CD4-positive, alpha-beta T cell (primary cell): ENCODE measurements at regions not wholly inside any gene's neighbourhood (a gene's known extent, or its start where the extent isn't known, plus 50 kb on each side); places are given as distances from the start of the nearest gene placed in this dataset.

Source experiments
- ATAC-seq: fragments of 200-7000 bp; cut with Tn5 transposase; one replicate; pipeline ENCODE4 v1.10.0; 2022; ENCODE audit warnings: mild to moderate bottlenecking; ENCODE audit not compliant: poor library complexity
- CTCF ChIA-PET: fragments of 350-600 bp; sonication (Branson Sonifier 250); formaldehyde crosslinking; loops from one replicate; lab custom pipeline; 2021; ENCODE audit warnings: antibody characterized with exemption, inconsistent platforms; lab: Charles Lee
- POLR2A ChIA-PET: fragments of 350-600 bp; sonication (Branson Sonifier 250); formaldehyde crosslinking; loops from one replicate; lab custom pipeline; 2021; ENCODE audit warnings: antibody characterized with exemption, inconsistent platforms; lab: Charles Lee
- DNase-seq, 14 experiments: peaks; one replicate each; pipeline ENCODE4 v3.0.0-alpha.2; 2013 to 2020; ENCODE audit warnings: mixed read lengths in 2 of 14
- H3K27ac ChIP-seq, 2 donors: one replicate each; pipeline versions ENCODE4 v1.5.1 to v1.7.0; 2013; ENCODE audit warnings: low read length in 2 of 2, low read depth in 1 of 2, mild to moderate bottlenecking in 1 of 2
- H3K27me3 ChIP-seq, 2 experiments: 1 replicate in 1 of 2; 2 replicates in 1 of 2; pipeline versions ENCODE4 v1.6.1 to v1.7.0; 2013; ENCODE audit warnings: low read length in 2 of 2, control low read depth in 1 of 2, mild to moderate bottlenecking in 1 of 2, moderate library complexity in 1 of 2; ENCODE audit not compliant: insufficient read depth in 2 of 2, control insufficient read depth in 1 of 2
- H3K36me3 ChIP-seq: one replicate; pipeline ENCODE4 v1.6.1; 2013; ENCODE audit warnings: low read length, control low read depth; ENCODE audit not compliant: insufficient read depth
- H3K4me1 ChIP-seq: one replicate; pipeline ENCODE4 v1.6.1; 2013; ENCODE audit warnings: low read length, control low read depth; ENCODE audit not compliant: insufficient read depth
- H3K4me3 ChIP-seq: one replicate; pipeline ENCODE4 v1.5.1; 2013; ENCODE audit warnings: mild to moderate bottlenecking, low read length, moderate library complexity
- H3K9me3 ChIP-seq, 2 experiments: 1 replicate in 1 of 2; 2 replicates in 1 of 2; pipeline versions ENCODE4 v1.6.1 to v1.7.0; 2013; ENCODE audit warnings: low read length in 2 of 2, mild to moderate bottlenecking in 2 of 2, control low read depth in 1 of 2, moderate library complexity in 1 of 2; ENCODE audit not compliant: control insufficient read depth in 1 of 2, insufficient read depth in 1 of 2
- H3K27ac Mint-ChIP-seq: one replicate; pipeline ENCODE4 v1.8.0; 2020; ENCODE audit warnings: mixed read lengths
- H3K27me3 Mint-ChIP-seq: one replicate; pipeline ENCODE4 v1.8.0; 2021; ENCODE audit warnings: mixed read lengths
- H3K36me3 Mint-ChIP-seq: one replicate; pipeline ENCODE4 v1.8.0; 2021; ENCODE audit warnings: low read depth, mixed read lengths
- H3K4me1 Mint-ChIP-seq: one replicate; pipeline ENCODE4 v1.8.0; 2021; ENCODE audit warnings: low read depth, mixed read lengths
- H3K4me3 Mint-ChIP-seq: one replicate; pipeline ENCODE4 v1.8.0; 2020; ENCODE audit warnings: mild to moderate bottlenecking, mixed read lengths
- H3K9me3 Mint-ChIP-seq: one replicate; pipeline ENCODE4 v1.8.0; 2020; ENCODE audit warnings: mixed read lengths
- CTCF ChIP-seq: fragments of 200-600 bp; IDR thresholded peaks from one replicate; pipeline ENCODE4 v1.8.0; 2022; ENCODE audit warnings: antibody characterized with exemption, mild to moderate bottlenecking
- intact Hi-C, 2 experiments: fragments of 100-400 bp; cut with DNase I in 1 of 2; cut with micrococcal nuclease in 1 of 2; formaldehyde crosslinking; loops; one replicate each; pipeline versions ENCODE4 v1.15.1 to v1.9.0; 2023 to 2025; cut with DNase I, micrococcal nuclease

GRCh38 chr1:220999872-221000863, 120.9 kb downstream of the HLX start:
- no peak overlapping the region for H3K27ac Mint-ChIP-seq
- intact Hi-C loops = no loop called here

DNA sequence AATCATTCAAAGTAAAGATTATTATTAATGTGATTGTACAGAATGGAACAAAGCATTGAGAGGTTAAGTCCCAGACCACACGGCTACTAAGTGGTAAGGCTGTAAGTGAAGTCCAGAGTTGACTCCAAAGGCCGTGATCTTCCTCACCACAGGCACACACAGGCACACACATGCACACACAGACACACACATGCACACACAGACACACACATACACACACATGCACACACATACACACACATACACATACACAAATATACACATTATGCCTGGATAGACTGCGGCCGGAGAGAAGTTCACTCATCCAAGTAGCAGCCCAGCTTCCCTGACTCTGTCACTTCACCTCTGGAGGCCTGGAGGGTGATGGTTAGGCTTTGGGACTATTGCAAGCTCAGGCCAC, 121.9 kb downstream of the HLX start:
- H3K9me3 ChIP-seq = no peaks in the 10 kb centered on the region
- no peak for TF ChIP-seq CTCF
- ChIA-PET CTCF (no interaction called here), POLR2A (no interaction called here)
- intact Hi-C loops = no loop called here
- no peaks in the 10 kb centered on the region for H3K4me1 ChIP-seq
- no peaks in the 10 kb centered on the region for H3K4me1 Mint-ChIP-seq
- H3K4me3 ChIP-seq = no peak overlapping the region
- ATAC-seq (no peak), DNase-seq (no peak)
- H3K36me3 Mint-ChIP-seq = no peaks in the 10 kb centered on the region
- H3K27me3 Mint-ChIP-seq = no peaks in the 10 kb centered on the region
- H3K9me3 Mint-ChIP-seq = peaks cover 7% of the 10 kb centered on the region
- no peak overlapping the region for H3K4me3 Mint-ChIP-seq
- no peak overlapping the region for H3K27ac Mint-ChIP-seq
- H3K36me3 ChIP-seq = no peaks in the 10 kb centered on the region
- H3K27me3 ChIP-seq = no peaks in the 10 kb centered on the region
- H3K27ac ChIP-seq = no peak overlapping the region

More at GRCh38 chr1:220999872-221000863, 120.9 kb downstream of the HLX start:
- CTCF ChIA-PET = no interaction called here
- DNase-seq (peak in 3 of 14 experiments; percentile 19 to 62 (median 52)), ATAC-seq (no peak)
- Mint-ChIP-seq H3K9me3 (peaks cover 7% of the 10 kb centered on the region), H3K36me3 (no peaks in the 10 kb centered on the region), H3K4me3 (no peak overlapping the region), H3K4me1 (no peaks in the 10 kb centered on the region), H3K27me3 (no peaks in the 10 kb centered on the region)
- Histone ChIP-seq H3K27me3 (no peaks in the 10 kb centered on the region), H3K4me3 (no peak overlapping the region), H3K27ac (no peak overlapping the region), H3K4me1 (no peaks in the 10 kb centered on the region), H3K9me3 (no peaks in the 10 kb centered on the region), H3K36me3 (no peaks in the 10 kb centered on the region)
- POLR2A ChIA-PET = no interaction called here
- no peak for TF ChIP-seq CTCF

DNA sequence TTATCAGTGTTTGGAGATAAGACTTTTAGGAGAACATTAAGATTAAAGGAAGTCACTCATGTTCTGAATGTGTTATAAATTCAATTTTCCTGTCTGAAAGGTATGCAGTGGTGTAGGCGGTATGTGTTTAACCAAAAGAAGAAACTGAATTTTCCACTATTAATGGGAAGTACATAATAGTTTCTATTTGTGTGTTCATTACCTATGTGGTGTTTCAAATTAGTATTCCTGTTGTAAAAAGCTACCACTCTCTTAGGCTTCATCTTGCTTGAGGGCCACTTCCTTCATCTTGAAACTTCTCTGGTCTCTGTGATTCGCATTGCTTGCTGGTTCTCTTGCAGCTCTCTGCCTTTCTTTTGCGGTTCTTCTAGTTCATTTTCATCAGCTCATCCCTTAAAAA, 123.4 kb downstream of the HLX start:
- DNase-seq = no peak
- Mint-ChIP-seq H3K4me1 (no peaks in the 10 kb centered on the region), H3K36me3 (no peaks in the 10 kb centered on the region), H3K27me3 (no peaks in the 10 kb centered on the region), H3K27ac (no peak overlapping the region), H3K9me3 (no peaks in the 10 kb centered on the region), H3K4me3 (no peak overlapping the region)
- intact Hi-C loops = no loop called here
- no peaks in the 10 kb centered on the region for H3K4me1 ChIP-seq
- TF ChIP-seq CTCF = no peak
- ATAC-seq = no peak
- no peaks in the 10 kb centered on the region for H3K36me3 ChIP-seq
- H3K9me3 ChIP-seq = no peaks in the 10 kb centered on the region
- POLR2A ChIA-PET = no interaction called here
- no peak overlapping the region for H3K27ac ChIP-seq
- no peaks in the 10 kb centered on the region for H3K27me3 ChIP-seq
- CTCF ChIA-PET = no interaction called here
- H3K4me3 ChIP-seq = no peak overlapping the region
